NCI-H146 treated with DMSO at 0.1 percent for 48 hours (cell line): ENCODE measurements at regions not wholly inside any gene's neighbourhood (a gene's known extent, or its start where the extent isn't known, plus 50 kb on each side); places are given as distances from the start of the nearest gene placed in this dataset.
"Not testable (repeated sequence)": the region's sequence is repeated elsewhere in the genome, so short reads cannot be mapped to it uniquely, and the experiment has no call there.

Experiments used
- DNase-seq: peaks from one replicate; lab custom pipeline; 2025; ENCODE audit not compliant: unreplicated experiment; lab: John Stamatoyannopoulos, UW

DNA sequence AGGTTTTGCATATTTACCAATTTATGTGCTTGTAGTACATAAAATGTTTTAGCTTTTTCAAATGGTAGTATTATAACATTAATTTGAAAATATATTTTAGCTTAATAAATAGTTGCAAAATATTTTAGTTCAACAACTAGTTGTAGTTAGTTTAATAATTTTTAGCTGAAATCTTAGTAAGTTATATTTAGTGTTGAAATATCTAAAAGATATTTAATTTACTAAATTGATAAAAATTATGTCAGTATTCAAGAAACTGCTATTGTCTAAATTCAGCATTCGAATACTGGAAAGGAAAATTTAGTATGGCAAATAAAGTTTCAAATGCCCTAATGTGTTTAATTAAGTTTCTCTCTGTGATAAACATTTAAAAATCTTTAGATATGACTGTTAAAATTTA lies 754.5 kb upstream of the MIR17HG start:
- no peak for DNase-seq

DNA sequence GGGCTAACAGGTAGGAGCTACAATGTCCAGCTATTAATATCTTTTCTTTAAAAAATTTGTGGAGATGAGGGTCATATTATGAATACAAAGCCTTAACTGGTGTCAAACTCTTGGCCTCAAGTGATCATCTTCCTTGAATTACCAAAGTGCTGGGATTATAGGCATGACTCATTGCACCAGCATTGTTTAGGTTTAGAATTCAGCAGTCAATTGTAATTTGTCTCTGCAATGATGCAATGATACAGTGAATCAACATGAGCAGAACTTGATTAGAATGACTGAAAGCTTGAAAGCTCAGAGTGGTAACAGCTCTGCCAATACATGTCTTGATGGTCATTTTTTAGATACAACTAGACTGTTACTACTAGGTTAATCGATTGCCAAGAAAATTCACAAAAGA lies 752.8 kb upstream of the MIR17HG start:
- no peak for DNase-seq

DNA sequence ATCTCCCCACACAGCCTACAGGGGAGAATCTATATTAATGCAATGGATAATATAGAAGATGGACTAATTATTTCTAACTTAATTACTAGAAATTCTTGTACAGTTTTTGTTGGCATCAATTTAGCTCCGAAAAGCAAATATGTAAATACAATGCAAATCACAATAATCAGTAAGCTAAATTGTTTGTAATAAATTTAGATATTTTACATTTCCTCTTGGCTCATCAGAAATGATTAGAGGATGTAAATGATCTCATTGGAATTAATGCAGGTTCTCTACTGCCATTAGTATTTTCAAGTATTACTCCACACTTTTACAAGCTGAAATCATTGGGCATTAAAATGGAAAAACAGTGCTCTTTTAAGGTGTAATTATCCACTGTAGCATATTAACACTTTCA lies 741.8 kb upstream of the MIR17HG start:
- DNase-seq, result no peak

DNA sequence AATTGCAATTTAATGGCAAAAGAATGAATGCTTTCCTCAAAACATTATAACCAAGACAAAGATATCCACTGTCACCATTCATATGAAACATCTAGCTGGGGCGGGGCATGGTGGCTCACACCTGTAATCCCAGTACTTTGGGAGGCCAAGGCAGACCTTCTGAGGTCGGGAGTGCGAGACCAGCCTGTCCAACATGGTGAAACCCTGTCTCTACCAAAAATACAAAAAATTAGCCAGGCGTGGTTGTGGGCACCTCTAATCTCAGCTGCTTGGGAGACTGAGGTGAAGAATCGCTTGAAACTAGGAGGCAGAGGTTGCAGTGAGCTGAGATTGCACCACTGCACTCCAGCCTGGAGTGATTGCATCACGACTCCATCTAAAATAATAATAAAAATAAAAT lies 740.6 kb upstream of the MIR17HG start:
- not testable (repeated sequence) for DNase-seq

DNA sequence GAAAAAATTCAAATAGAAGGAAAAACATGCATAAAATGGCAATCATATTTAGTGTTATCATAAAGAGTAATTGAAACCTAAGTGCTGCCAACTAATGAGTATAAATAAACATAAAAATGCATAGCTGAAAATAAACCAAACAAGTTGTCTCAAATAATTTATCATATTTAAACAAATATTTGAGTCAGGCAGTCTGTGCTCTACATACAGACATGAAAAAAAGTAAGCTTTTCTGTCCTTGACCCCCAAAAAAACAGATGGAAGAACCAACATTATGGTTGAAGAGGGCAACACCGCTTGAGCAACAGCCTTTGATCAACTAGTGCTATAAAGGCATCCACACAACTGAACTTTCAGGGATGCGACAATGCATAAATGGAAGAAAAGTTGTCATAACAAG lies 735.1 kb upstream of the MIR17HG start:
- no peak for DNase-seq

DNA sequence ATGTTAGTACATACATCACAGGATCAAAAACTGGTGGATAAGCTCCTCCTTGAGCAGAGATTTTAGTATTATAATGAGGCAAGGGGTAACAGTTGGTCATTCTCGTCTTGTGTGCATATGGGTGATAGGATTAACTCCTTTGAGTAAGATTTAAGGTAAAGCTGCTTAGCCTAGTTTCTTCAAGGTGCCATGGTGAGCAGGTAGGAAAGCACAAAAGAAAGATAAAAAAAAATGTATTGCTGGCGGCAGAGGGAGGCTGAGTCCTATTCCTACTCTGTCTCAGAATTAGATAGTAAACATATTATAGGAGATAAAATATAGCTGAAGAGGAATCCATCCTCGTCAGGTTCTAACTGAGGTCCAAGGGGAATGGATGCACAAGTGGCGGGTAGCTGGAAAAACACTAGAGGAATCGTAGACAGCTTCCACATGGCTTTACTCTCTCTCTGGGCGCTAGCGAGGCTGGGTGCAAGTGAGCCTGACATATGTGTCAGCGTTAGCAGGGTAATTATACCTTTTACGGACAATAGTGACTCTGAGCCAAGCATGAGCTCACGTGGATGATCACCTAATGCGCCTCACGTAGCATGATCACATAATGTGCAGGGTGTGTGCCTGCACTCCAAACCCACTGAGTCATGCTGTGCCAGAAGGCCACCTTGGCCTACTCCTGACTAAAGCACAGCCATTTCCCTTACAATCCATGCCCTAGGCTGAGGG lies 734.3 kb upstream of the MIR17HG start:
- no peak for DNase-seq

DNA sequence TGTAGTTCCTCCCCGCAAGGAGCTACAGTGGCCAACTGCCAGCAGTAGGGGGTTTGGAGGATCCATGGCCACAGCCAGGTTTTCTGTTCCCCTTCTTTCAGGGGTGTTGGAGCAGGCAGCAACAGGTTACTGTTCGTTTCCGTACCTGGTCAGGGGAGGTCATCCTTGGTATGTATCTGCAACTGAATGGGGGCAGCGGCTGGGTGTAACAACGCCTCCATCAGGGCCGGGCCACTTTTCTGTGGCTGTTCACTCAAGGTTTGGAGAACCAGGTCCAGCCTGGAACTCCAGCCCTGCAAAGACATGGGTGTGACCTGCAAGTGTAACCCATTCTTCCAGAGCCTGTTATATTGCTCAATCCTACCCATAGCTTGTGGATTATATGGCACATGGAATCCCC lies 732.3 kb upstream of the MIR17HG start:
- no peak for DNase-seq

DNA sequence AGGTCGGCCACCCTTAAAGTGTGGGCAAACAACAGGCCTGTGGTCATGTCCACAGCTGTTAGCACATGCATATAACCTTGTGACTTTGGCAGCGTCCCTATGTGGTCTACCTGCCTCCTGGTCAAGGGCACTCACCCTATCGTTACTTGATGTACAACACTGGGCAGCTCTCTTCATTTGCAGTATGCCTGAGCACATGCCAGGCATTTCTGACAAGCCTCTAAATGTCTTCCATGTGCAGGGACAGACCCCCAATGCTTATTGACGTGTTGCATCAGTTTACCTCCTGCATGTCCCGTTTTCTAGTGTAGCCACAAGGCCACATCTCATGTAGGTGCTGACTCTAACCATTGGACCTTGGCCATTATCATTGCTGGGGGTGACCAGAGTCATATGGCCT lies 731.7 kb upstream of the MIR17HG start:
- no peak for DNase-seq

DNA sequence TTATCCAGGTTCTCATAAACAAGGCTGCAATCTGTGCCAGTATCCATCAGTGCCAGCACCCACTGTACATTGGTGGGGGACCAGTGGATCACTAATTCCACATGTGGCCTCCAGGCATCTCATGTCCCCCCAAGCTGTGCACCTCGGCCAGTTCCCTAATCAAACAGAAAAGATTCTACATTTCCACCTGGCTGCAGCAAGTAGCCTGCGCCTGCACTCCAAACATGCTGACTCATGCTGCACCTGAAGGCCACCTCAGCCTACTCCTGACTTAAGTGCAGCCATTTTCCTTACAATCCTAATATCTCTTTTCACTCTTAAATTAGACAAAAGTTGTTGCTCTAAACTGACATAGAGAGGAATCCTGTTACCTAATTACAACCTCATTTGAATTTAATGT lies 729.4 kb upstream of the MIR17HG start:
- DNase-seq, result no peak

DNA sequence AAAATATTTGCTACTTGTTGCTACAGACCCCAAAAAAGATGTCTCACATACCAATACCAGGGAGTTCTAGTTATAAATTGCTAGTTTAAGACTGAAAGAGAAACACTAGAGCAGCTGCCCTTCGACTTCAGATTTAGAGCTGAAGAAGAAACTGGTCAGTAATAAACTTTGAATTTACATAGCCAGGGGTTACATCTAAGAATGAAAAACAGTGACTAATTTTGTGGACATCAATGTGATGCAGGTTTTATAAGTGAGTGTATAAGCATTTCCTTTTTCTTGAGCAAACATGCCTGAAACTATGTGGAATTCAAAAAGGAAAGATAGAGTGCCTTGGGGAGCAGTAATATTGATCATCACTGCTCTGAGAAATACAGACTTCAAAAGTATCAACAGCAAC lies 724.9 kb upstream of the MIR17HG start:
- DNase-seq, result no peak

DNA sequence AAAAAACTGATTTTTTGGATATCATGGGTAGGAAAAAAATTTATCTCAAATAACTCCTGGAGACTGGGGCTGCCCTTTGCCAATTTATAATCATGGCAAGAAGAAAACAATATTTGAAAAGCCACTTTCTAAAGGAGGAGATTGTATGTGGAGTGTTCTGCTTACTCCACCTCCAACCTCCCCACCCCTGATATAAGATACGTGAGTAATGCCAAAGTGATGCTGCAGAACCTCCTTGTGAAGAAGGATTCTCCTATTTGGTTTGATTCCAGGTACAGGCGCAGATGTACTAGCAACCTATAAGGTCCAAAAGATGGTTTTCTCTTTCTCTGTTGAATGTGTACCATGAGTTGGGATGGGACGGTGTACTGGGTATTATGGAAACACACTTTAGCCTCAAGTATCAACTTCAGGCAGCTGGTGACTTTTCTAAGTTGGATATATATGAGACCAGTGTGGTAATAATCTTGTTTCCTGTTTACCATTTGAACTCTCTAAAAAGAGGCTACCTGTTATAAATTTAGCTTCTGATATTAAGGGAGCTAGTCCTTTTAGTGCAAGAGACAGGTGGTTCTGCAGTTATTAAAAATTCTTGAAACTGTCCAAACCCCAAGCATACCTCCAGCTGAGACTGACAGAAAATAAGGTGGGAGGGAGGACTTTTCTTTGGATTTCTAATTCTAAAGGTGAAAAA lies 724.0 kb upstream of the MIR17HG start:
- DNase-seq, result no peak

DNA sequence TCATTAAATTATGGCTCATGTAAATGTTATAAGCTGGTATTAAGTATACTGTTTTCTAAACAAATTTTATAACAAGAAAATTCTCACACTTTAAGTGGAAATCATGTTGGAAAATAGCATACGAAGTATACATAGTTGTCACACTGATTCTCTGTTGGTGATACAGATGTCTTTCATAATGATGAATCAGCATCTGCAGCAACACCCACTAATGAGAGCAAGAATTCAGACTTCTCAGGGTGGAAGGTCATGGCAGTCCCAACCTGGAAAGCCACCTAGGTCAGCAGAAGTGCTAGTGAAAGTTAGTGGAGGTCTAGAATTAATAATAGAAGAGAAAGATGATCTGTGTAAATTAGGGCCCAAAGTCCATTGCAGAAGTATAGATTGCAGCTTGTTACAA lies 719.7 kb upstream of the MIR17HG start:
- DNase-seq, result no peak

DNA sequence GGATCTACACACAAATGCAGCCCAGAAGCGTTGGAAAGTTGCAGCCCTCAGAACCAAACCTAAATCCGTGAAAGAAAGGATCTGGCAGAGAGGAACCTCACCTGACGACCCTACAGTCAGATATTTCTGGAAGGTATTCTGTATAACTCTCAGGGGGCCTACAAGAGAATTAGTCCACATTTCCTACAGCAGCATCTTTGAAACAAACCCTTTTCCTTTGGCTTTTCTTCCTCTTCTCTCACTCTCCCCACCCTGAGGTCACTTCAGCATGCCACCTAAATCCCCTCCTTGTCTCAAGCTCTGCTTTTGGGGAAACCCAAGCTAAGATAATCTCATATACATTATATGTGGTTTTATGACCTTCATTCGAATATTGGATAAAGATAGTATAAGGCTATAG lies 719.0 kb upstream of the MIR17HG start:
- no peak for DNase-seq

DNA sequence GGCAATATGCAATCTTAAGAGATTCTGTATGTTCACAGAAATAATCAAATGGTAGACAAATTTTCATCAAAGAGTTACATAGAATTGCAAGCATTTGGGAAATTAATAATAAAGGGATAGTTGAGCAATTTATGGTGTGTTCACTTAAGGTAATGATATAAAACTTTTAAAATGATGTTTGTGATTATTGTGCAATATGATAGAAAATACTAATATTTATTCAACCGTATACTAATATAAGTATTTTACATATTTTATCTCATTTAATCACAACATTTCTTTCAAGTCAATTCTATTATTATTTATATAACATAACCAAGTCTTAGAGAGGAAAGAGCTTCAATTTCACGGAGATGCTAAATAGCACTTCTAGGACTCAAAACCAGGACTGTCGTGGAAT lies 716.8 kb upstream of the MIR17HG start:
- DNase-seq, result no peak

DNA sequence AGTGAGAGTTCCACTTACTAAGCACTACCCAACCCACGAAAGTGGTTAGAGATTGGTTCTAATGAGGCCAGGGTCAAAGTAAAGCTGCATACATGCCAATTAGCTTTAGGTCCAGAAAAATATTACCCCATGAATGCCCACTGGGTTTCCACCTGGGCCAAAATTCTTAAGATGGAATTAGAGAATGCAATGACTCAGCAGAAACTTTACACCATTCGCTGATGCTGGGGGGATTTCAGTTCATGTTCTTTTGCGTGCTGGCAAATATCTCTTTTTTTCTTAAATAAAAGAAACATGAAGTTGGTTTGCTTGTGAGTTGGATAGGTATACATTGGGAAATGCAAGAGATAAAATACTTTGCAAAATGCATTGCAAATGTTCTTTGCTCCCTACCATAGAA lies 715.3 kb upstream of the MIR17HG start:
- no peak for DNase-seq

DNA sequence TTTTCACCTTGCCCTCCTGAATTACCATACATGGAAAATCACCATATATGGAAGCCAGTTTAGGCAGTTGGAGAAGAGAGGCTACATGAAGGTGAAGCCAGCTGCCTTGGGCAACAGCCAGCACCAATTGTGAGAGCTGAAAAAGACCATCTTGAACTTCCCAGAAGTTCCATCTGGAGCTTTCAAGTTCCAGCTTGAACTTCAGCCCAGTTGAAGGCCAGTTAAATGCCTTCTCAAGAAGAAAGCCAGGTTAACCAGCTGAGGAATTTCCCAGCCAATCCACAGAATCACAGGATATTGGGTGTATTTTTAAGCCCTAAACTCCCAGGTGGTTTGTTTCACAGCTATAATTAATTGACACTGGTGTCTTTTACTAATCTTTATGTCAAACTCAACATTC lies 713.6 kb upstream of the MIR17HG start:
- no peak for DNase-seq

DNA sequence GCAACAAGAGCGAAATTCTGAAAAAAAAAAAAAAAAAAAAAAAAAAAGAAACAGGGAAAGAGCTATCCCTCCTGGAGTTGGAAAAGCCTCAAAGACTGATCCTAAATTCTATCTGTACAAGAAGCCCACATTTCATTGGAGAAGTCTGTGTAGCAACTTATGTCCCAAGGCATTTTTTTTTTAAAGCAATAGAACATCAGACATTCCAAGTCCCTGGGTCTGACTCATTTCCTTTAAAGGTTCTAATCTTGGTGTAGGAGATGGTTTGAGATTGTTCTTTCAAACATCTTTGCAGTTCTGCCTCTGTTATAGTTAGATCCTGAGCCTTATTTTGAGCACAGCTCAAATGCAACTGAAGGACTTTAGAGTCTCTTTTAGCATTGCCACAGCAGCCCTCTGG lies 706.5 kb upstream of the MIR17HG start:
- no peak for DNase-seq

DNA sequence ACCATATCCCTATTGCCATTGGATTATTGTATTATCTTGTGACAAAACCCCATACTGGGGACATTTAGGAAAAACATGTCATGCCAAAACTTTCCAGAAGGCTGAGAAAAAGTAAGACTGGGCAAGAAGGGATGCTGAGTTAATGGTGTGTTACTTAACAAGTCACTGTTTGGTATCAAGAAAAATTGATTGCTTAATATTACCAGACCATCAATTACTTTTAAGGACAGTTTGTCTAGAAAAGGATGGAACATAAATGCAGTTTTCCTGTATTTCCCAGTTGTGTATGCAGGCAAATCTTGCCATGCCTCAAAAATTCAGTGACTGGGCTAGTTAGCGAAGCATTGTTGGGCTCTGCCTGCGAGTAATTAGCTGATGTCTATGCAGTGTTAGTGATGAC lies 705.6 kb upstream of the MIR17HG start:
- no peak for DNase-seq

DNA sequence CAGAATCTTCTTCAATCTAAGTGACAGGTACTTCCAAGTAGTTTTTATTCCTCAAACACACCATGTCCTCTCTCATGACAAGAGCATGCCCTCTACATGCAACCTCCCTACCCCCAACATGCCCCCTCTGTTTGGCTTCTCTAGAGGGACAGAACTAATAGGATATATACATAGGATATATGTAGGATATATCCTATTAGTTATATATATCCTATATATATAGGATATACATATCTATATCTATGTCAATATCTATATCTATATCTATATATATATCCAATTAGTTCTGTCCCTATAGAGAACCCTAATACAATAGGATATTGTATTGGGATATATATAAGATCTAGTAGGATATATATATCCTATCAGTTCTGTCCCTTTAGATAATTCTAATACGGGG lies 701.9 kb upstream of the MIR17HG start:
- no peak for DNase-seq

DNA sequence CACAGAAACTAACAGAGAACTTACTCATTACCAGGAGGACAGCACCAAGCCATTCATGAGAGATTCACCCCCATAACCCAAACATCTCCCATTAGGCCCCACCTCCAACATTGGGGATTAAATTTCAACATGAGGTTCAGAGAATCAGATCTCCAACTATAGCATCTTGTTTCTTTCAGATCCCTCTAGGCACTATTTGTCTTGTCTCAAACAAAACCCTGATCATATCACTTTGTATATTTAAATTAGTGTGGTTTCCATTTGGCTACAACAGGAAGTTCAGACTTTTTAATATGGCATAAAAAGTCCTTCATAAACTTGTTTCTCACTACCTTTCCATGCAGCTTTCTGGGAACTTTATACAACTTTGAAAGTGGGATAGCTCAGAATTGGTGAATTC lies 699.0 kb upstream of the MIR17HG start:
- DNase-seq, result no peak

DNA sequence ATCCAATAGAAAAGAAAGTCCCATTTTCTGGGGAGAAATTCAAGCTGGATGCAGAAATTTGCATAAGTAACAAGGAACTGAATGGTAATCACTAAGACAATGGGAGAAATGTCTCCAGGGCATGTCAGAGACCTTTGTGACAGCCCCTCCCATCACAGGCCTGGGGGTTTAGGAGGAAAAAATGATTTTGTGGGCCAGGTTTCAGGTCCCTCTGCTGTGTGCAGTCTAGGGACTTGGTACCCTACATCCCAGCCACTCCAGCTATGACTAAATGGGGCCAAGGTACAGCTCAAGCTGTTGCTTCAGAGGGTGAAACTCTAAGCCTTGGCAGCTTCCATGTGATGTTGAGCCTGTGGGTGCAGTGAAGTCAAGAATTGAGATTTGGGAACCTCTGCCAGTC lies 695.5 kb upstream of the MIR17HG start:
- no peak for DNase-seq

DNA sequence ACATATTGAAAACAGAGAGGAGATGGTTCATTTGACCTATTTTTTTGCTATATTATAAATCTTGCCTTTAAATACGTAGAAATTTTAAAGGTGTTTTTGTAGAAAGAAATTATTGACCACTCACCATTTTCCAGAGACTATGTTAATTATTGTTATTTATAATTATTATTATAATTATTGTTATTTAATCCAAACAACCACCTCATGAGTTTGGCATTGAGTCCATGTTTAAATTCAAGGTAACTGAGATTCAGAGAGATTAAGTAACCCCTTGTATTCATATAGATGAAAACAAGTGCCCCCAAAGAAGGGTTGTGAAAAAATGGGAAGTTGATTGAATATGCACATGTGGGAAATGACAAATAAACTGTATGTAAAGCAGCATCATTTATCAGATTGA lies 692.5 kb upstream of the MIR17HG start:
- DNase-seq, result no peak

DNA sequence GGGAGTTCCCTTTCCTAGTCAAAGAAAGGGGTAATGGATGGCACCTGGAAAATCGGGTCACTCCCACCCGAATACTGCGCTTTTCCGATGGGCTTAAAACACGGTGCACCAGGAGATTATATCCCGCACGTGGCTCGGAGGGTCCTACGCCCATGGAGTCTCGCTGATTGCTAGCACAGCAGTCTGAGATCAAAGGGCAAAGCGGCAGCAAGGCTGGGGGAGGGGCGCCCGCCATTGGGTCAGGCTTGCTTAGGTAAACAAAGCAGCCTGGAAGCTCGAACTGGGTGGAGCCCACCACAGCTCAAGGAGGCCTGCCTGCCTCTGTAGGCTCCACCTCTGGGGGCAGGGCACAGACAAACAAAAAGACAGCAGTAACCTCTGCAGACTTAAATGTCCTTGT lies 683.3 kb upstream of the MIR17HG start:
- DNase-seq, result not testable (repeated sequence)
